PFSK-1 (cell line): ENCODE measurements at regions not wholly inside any gene's neighbourhood (a gene's known extent, or its start where the extent isn't known, plus 50 kb on each side); places are given as distances from the start of the nearest gene placed in this dataset.

Source experiments
- FOXP2 ChIP-seq: optimal IDR thresholded peaks from 2 replicates; pipeline ENCODE3; 2011; ENCODE audit warnings: borderline replicate concordance, control low read depth, inconsistent platforms; ENCODE audit not compliant: insufficient read depth; ENCODE audit errors: extremely low read length, extremely low read depth
- POLR2AphosphoS5 ChIP-seq: IDR thresholded peaks from 2 replicates; pipeline ENCODE4 v1.6.1; 2012; ENCODE audit warnings: low read depth, mild to moderate bottlenecking, control low read depth, low read length, moderate library complexity
- SIN3A ChIP-seq: IDR thresholded peaks from 2 replicates; pipeline ENCODE4 v1.6.1; 2012; ENCODE audit warnings: mild to moderate bottlenecking, low read length, moderate library complexity, borderline replicate concordance; ENCODE audit not compliant: insufficient read depth
- TF ChIP-seq, protein P1 (sequence below), 2 experiments: IDR thresholded peaks; 2 replicates each; pipeline versions ENCODE4 v1.6.1 to v1.8.0; 2011 to 2012; ENCODE audit warnings: low read depth in 2 of 2, low read length in 2 of 2, control low read depth in 1 of 2, inconsistent platforms in 1 of 2, mild to moderate bottlenecking in 1 of 2, moderate library complexity in 1 of 2; ENCODE audit not compliant: insufficient read depth in 1 of 2

GRCh38 chr20:43857127-43857526, 57.5 kb upstream of the TOX2 start:
- no peak for TF ChIP-seq POLR2AphosphoS5
- TF ChIP-seq SIN3A: no peak
- TF ChIP-seq, protein P1, sequence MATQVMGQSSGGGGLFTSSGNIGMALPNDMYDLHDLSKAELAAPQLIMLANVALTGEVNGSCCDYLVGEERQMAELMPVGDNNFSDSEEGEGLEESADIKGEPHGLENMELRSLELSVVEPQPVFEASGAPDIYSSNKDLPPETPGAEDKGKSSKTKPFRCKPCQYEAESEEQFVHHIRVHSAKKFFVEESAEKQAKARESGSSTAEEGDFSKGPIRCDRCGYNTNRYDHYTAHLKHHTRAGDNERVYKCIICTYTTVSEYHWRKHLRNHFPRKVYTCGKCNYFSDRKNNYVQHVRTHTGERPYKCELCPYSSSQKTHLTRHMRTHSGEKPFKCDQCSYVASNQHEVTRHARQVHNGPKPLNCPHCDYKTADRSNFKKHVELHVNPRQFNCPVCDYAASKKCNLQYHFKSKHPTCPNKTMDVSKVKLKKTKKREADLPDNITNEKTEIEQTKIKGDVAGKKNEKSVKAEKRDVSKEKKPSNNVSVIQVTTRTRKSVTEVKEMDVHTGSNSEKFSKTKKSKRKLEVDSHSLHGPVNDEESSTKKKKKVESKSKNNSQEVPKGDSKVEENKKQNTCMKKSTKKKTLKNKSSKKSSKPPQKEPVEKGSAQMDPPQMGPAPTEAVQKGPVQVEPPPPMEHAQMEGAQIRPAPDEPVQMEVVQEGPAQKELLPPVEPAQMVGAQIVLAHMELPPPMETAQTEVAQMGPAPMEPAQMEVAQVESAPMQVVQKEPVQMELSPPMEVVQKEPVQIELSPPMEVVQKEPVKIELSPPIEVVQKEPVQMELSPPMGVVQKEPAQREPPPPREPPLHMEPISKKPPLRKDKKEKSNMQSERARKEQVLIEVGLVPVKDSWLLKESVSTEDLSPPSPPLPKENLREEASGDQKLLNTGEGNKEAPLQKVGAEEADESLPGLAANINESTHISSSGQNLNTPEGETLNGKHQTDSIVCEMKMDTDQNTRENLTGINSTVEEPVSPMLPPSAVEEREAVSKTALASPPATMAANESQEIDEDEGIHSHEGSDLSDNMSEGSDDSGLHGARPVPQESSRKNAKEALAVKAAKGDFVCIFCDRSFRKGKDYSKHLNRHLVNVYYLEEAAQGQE (IDR thresholded peaks at IDR 0.05; ENCODE audit: insufficient read depth in 1 of 2, low read depth in 2 of 2, low read length in 2 of 2): no peak
- no peak for TF ChIP-seq FOXP2
